HepG2 (cell line): ENCODE measurements at regions not wholly inside any gene's neighbourhood (a gene's known extent, or its start where the extent isn't known, plus 50 kb on each side); places are given as distances from the start of the nearest gene placed in this dataset.

Experiments
- ATAC-seq: fragments of 200-7000 bp; cut with Tn5 transposase; 3 replicates; pipeline ENCODE4 v1.9.1; 2020; ENCODE audit warnings: mild to moderate bottlenecking, moderate library complexity
- BruUV-seq: library from RNA; stranded (reverse); fragments of 400-500 nt; replicated peaks from 2 replicates; lab custom pipeline; 2021; lab: Mats Ljungman, UMichigan
- CTCF ChIA-PET: fragments of 300-600 bp; formaldehyde crosslinking; extraction: SDS; loops from one replicate; lab custom pipeline; 2021; ENCODE audit warnings: low total read pairs, inconsistent platforms, low intra/inter-chr PET ratio; lab: Yijun Ruan, JAX
- POLR2A ChIA-PET: fragments of 350-600 bp; sonication (Branson Sonifier 250); formaldehyde crosslinking; loops from one replicate; lab custom pipeline; 2020; ENCODE audit warnings: antibody characterized with exemption, inconsistent platforms; lab: Yijun Ruan, JAX
- DNase-seq: peaks from one replicate; pipeline ENCODE4 v3.0.0-alpha.2; 2015; ENCODE audit warnings: low spot score
- FAIRE-seq: peaks from 3 replicates; lab custom pipeline; 2011; peaks lifted over from hg19 to GRCh38; lab: Jason Lieb, UNC
- H2AFZ ChIP-seq: one replicate; pipeline ENCODE4 v1.6.1; 2011; ENCODE audit warnings: low read length, inconsistent platforms
- H3K27ac ChIP-seq: fragments of 300-600 bp; 3 replicates; pipeline ENCODE4 v1.8.0; 2011; ENCODE audit warnings: mixed run types, mild to moderate bottlenecking, mixed read lengths, low read length, inconsistent platforms; ENCODE audit not compliant: insufficient read depth; ENCODE audit errors: extremely low read length
- H3K27me3 ChIP-seq, 2 experiments: fragments of 200-600 bp in 1 of 2; 2 replicates in 1 of 2; 3 replicates in 1 of 2; pipeline versions ENCODE4 v1.6.0 to v1.8.0; 2011; ENCODE audit warnings: low read length in 2 of 2, mild to moderate bottlenecking in 2 of 2, moderate library complexity in 2 of 2, inconsistent platforms in 1 of 2; ENCODE audit not compliant: insufficient read depth in 2 of 2, control insufficient read depth in 1 of 2
- H3K36me3 ChIP-seq, 2 experiments: fragments of 200-600 bp in 1 of 2; replicated peaks in 1 of 2; 2 replicates in 1 of 2; 3 replicates in 1 of 2; pipeline versions ENCODE4 v1.5.1 to v1.8.0; 2011; ENCODE audit warnings: low read length in 2 of 2, inconsistent platforms in 1 of 2; ENCODE audit not compliant: insufficient read depth in 2 of 2, control insufficient read depth in 1 of 2
- H3K4me1 ChIP-seq: 2 replicates; pipeline ENCODE4 v1.5.1; 2012; ENCODE audit warnings: low read length, inconsistent platforms; ENCODE audit not compliant: insufficient read depth
- H3K4me2 ChIP-seq: 2 replicates; pipeline ENCODE4 v1.6.0; 2011; ENCODE audit warnings: low read depth, low read length, inconsistent platforms
- H3K4me3 ChIP-seq, 3 experiments: fragments of 200-600 bp in 1 of 3; sonication (generic), shearing (Covaris generic) in 1 of 3; replicated peaks in 1 of 3; 2 replicates each; pipeline ENCODE4 v1.5.1; 2011 to 2016; ENCODE audit warnings: low read length in 3 of 3, inconsistent platforms in 2 of 3, low read depth in 2 of 3, mild to moderate bottlenecking in 2 of 3, control low read depth in 1 of 3, mixed read lengths in 1 of 3; ENCODE audit not compliant: insufficient read depth in 1 of 3
- H3K79me2 ChIP-seq: one replicate; pipeline ENCODE4 v1.6.1; 2011; ENCODE audit warnings: low read length, inconsistent platforms; ENCODE audit not compliant: insufficient read depth
- H3K9ac ChIP-seq: 2 replicates; pipeline ENCODE4 v1.6.0; 2011; ENCODE audit warnings: mild to moderate bottlenecking, low read depth, low read length, inconsistent platforms; ENCODE audit not compliant: insufficient read depth
- H3K9me3 ChIP-seq: 2 replicates; pipeline ENCODE4 v1.5.1; 2012; ENCODE audit warnings: mild to moderate bottlenecking, low read length
- H4K20me1 ChIP-seq: 2 replicates; pipeline ENCODE4 v1.6.0; 2011; ENCODE audit warnings: inconsistent platforms, mild to moderate bottlenecking, low read length, moderate library complexity; ENCODE audit not compliant: insufficient read depth
- CCAR2 ChIP-seq: fragments of 200-400 bp; formaldehyde crosslinking; optimal IDR thresholded peaks from 2 replicates; pipeline ENCODE3; 2018; ENCODE audit warnings: low read depth, mild to moderate bottlenecking, low read length, moderate library complexity
- FOXA3 ChIP-seq: IDR thresholded peaks from 2 replicates; pipeline ENCODE4 v1.6.1; 2016; ENCODE audit warnings: missing genetic modification reagents, missing compliant biosample characterization
- NCOA5 ChIP-seq: sonication (generic); formaldehyde crosslinking; IDR thresholded peaks from 2 replicates; pipeline ENCODE4 v1.4.0; 2020; ENCODE audit warnings: missing genetic modification reagents
- ZNF263 ChIP-seq: sonication (generic); formaldehyde crosslinking; IDR thresholded peaks from 2 replicates; pipeline ENCODE4 v1.4.0; 2020; ENCODE audit warnings: missing genetic modification reagents
- ZSCAN29 ChIP-seq: sonication (generic); formaldehyde crosslinking; conservative IDR thresholded peaks from 2 replicates; pipeline ENCODE4 v1.4.0; 2020; ENCODE audit warnings: mild to moderate bottlenecking, missing genetic modification reagents
- in situ Hi-C: cut with HindIII; loops from 2 replicates; pipeline ENCODE4 v1.10.0; 2017; ENCODE audit warnings: low pct_unique_long_range_greater_than_20kb; ENCODE audit not compliant: extremely low pct_ligation_motif_present
- intact Hi-C: fragments of 100-400 bp; cut with micrococcal nuclease; formaldehyde crosslinking; loops from one replicate; pipeline ENCODE4 v1.10.0; 2022; ENCODE audit not compliant: unreplicated experiment
- TF ChIP-seq, protein P1 (sequence below): sonication (generic); formaldehyde crosslinking; IDR thresholded peaks from 2 replicates; pipeline ENCODE4 v1.4.0; 2020; ENCODE audit warnings: missing genetic modification reagents, borderline replicate concordance
- TF ChIP-seq, protein P2 (sequence below): sonication (generic); formaldehyde crosslinking; conservative IDR thresholded peaks from 2 replicates; pipeline ENCODE4 v1.8.1; 2023; ENCODE audit warnings: missing genetic modification reagents
- TF ChIP-seq, protein P3 (sequence below): sonication (generic); formaldehyde crosslinking; IDR thresholded peaks from 2 replicates; pipeline ENCODE4 v1.4.0; 2020; ENCODE audit warnings: missing genetic modification reagents
- TF ChIP-seq, protein P4 (sequence below), 2 experiments: sonication (generic) in 1 of 2; formaldehyde crosslinking in 1 of 2; IDR thresholded peaks; 2 replicates each; pipeline versions ENCODE4 v1.5.1 to v1.6.1; 2011 to 2020; ENCODE audit warnings: borderline replicate concordance in 1 of 2, low read depth in 1 of 2, low read length in 1 of 2, mild to moderate bottlenecking in 1 of 2, missing genetic modification reagents in 1 of 2, moderate library complexity in 1 of 2
- TF ChIP-seq, protein P5 (sequence below), 2 experiments: sonication (generic) in 1 of 2; formaldehyde crosslinking in 1 of 2; IDR thresholded peaks; 2 replicates each; pipeline versions ENCODE4 v1.4.0 to v1.6.1; 2018 to 2020; ENCODE audit warnings: missing genetic modification reagents in 2 of 2, borderline replicate concordance in 1 of 2, low read depth in 1 of 2, mild to moderate bottlenecking in 1 of 2, missing biosample characterization in 1 of 2

DNA sequence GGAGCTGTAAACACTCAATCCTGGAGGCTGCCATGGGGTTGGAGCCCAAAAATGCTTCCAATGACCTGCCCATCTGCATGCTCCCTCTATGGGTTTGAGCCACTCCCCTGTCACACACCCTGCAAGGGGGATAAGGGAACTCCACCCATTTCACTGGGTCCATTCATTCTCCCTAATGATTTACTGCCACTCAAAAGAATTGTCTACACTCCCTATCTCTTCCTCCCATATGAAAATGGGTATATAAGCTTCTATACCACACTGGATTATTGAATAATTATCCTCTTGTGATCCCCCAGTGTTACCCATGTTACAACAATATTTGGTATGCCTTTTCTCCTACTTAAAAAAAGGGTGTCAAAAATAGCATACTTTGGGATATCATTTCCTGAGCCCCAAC, 260.8 kb upstream of the CCDC196 start:
- Histone ChIP-seq H4K20me1 (no peaks in the 10 kb centered on the region), H3K9me3 (no peaks in the 10 kb centered on the region), H3K4me1 (no peaks in the 10 kb centered on the region), H3K27me3 (no peaks in the 10 kb centered on the region), H2AFZ (no peak overlapping the region), H3K79me2 (no peaks in the 10 kb centered on the region), H3K36me3 (no peaks in the 10 kb centered on the region), H3K27ac (no peak overlapping the region), H3K4me2 (no peak overlapping the region), H3K4me3 (no peak overlapping the region), H3K9ac (no peak overlapping the region)
- ChIA-PET POLR2A (no interaction called here), CTCF (no interaction called here)
- ATAC-seq (no peak), DNase-seq (no peak), FAIRE-seq (no peak)
- in situ Hi-C loops = no loop called here
- TF ChIP-seq, protein P1, sequence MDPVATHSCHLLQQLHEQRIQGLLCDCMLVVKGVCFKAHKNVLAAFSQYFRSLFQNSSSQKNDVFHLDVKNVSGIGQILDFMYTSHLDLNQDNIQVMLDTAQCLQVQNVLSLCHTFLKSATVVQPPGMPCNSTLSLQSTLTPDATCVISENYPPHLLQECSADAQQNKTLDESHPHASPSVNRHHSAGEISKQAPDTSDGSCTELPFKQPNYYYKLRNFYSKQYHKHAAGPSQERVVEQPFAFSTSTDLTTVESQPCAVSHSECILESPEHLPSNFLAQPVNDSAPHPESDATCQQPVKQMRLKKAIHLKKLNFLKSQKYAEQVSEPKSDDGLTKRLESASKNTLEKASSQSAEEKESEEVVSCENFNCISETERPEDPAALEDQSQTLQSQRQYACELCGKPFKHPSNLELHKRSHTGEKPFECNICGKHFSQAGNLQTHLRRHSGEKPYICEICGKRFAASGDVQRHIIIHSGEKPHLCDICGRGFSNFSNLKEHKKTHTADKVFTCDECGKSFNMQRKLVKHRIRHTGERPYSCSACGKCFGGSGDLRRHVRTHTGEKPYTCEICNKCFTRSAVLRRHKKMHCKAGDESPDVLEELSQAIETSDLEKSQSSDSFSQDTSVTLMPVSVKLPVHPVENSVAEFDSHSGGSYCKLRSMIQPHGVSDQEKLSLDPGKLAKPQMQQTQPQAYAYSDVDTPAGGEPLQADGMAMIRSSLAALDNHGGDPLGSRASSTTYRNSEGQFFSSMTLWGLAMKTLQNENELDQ (CRISPR knock-in tag) = no peak
- TF ChIP-seq NCOA5 (CRISPR knock-in tag) (no peak), ZNF263 (no peak), ZSCAN29 (no peak), FOXA3 (CRISPR knock-in tag) (no peak), CCAR2 (no peak)
- TF ChIP-seq, protein P2, sequence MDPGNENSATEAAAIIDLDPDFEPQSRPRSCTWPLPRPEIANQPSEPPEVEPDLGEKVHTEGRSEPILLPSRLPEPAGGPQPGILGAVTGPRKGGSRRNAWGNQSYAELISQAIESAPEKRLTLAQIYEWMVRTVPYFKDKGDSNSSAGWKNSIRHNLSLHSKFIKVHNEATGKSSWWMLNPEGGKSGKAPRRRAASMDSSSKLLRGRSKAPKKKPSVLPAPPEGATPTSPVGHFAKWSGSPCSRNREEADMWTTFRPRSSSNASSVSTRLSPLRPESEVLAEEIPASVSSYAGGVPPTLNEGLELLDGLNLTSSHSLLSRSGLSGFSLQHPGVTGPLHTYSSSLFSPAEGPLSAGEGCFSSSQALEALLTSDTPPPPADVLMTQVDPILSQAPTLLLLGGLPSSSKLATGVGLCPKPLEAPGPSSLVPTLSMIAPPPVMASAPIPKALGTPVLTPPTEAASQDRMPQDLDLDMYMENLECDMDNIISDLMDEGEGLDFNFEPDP (CRISPR knock-in tag) = no peak
- TF ChIP-seq, protein P3, sequence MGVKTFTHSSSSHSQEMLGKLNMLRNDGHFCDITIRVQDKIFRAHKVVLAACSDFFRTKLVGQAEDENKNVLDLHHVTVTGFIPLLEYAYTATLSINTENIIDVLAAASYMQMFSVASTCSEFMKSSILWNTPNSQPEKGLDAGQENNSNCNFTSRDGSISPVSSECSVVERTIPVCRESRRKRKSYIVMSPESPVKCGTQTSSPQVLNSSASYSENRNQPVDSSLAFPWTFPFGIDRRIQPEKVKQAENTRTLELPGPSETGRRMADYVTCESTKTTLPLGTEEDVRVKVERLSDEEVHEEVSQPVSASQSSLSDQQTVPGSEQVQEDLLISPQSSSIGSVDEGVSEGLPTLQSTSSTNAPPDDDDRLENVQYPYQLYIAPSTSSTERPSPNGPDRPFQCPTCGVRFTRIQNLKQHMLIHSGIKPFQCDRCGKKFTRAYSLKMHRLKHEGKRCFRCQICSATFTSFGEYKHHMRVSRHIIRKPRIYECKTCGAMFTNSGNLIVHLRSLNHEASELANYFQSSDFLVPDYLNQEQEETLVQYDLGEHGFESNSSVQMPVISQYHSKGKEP (CRISPR knock-in tag) = no peak
- TF ChIP-seq, protein P4, sequence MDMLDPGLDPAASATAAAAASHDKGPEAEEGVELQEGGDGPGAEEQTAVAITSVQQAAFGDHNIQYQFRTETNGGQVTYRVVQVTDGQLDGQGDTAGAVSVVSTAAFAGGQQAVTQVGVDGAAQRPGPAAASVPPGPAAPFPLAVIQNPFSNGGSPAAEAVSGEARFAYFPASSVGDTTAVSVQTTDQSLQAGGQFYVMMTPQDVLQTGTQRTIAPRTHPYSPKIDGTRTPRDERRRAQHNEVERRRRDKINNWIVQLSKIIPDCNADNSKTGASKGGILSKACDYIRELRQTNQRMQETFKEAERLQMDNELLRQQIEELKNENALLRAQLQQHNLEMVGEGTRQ (IDR thresholded peaks at IDR 0.05; ENCODE audit: low read depth, low read length) = no peak
- TF ChIP-seq, protein P4 (CRISPR knock-in tag; IDR thresholded peaks at IDR 0.05; ENCODE audit: borderline replicate concordance) = no peak
- TF ChIP-seq, protein P5, sequence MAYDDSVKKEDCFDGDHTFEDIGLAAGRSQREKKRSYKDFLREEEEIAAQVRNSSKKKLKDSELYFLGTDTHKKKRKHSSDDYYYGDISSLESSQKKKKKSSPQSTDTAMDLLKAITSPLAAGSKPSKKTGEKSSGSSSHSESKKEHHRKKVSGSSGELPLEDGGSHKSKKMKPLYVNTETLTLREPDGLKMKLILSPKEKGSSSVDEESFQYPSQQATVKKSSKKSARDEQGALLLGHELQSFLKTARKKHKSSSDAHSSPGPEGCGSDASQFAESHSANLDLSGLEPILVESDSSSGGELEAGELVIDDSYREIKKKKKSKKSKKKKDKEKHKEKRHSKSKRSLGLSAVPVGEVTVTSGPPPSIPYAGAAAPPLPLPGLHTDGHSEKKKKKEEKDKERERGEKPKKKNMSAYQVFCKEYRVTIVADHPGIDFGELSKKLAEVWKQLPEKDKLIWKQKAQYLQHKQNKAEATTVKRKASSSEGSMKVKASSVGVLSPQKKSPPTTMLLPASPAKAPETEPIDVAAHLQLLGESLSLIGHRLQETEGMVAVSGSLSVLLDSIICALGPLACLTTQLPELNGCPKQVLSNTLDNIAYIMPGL (CRISPR knock-in tag; IDR thresholded peaks at IDR 0.05; ENCODE audit: borderline replicate concordance in 1 of 2, low read depth in 1 of 2) = no peak
- BruUV-seq = no TSS peak
- intact Hi-C loops = no loop called here
